CD4-positive, alpha-beta T cell treated with Interleukin-15 for 1 hour (primary cell): ENCODE measurements at regions not wholly inside any gene's neighbourhood (a gene's known extent, or its start where the extent isn't known, plus 50 kb on each side); places are given as distances from the start of the nearest gene placed in this dataset.

Experiments
- DNase-seq: peaks from one replicate; pipeline ENCODE4 v3.0.0-alpha.2; 2020

DNA sequence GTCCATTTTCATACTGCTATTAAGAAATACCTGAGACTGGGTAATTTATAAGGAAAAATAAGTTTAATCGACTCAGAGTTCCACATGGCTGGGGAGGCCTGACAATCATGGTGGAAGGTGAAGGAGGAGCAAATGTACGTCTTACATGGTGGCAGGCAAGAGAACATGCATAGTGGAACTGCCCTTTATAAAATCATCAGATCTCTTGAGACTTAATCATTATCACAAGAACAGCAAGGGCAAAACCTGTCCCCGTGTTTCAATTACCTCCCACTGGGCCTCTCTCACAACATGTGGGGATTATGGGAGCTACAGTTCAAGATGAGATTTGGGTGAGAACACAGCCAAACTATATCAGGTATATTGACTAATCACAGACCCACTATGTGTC is 370.2 kb upstream of the USP24 start:
- no peak for DNase-seq

DNA sequence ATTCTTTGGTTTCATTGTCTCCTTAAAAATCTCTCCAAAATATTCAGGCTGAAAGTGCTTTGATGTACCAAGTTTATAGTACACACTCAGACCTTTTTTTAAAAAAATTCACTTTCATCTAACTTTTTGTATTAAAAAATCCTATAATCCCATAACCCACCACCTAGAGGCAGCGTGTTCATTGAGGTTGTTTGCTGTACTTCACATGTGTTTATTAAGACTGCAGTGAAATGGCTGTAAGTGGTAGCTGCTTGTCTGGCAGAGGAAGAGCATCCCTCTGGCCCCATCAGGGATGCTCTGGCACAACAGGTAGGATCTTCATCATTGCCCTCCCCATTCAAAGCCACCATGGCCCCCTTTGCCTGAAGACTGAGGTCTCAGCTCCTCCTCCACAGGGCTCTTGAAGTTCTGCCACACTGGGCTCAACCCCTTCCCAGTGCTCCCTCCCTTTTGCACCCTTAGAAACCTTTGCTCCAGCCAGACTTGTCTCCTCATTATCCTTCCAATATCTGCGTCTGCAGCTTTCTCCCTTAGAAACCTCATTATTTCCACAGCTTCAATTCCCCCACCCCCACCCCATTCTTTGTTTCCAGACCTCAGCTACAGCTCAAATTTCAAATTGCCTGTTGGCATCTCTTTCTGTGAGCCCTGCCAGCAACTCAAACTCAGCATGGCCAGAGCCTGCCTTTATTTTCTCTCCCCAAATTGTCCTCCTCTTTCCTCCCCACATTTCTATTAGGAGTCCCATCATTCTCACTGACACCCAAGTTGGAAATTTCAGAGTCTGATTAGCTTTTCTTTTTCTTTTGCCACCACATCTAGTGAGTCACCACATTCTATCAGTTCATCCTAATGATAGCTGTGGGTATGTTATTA is 369.6 kb upstream of the USP24 start:
- DNase-seq, result no peak

DNA sequence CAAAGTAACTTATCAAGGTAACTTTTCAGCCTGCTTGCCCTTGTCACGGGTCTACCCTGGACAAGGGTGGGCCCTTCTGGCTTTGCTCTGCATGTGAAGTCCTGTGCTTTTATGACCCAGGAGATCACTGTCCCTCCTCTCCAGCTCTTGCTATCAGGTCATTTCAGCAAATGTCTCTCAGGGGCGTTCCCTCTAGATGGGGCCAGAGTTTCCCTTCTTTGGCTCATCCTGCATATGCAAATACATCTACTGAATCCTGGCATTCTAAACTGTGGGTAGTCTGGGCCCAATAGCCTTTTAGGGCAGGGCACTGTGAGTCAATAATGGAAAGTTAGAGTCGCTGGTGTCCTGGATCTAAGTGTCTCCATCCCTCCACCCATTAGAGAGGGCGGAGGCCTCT is 366.9 kb upstream of the USP24 start:
- DNase-seq, result no peak

DNA sequence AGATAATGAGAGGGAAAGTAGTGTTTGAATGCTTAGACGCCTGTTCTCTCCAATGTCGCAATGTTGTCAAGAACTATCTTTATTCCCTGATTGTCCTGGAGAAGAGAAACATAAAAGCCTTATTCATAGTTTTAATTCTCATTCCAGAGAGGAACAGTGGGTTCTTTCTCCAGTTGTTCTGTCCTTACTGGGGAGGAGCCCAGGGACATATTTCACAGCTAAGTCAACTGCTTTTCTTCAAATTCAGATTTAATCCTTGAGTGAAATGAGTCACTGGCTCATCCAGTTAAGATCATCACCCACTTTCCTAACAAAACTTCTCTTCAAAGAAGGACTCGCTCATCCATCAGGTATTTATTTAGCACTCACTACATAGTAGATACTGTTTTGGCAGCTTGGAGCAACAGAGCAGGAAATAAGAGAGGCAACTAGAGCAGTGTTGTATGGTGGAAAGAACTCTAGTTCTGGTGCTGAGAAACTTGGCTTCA is 365.7 kb upstream of the USP24 start:
- DNase-seq, result no peak

DNA sequence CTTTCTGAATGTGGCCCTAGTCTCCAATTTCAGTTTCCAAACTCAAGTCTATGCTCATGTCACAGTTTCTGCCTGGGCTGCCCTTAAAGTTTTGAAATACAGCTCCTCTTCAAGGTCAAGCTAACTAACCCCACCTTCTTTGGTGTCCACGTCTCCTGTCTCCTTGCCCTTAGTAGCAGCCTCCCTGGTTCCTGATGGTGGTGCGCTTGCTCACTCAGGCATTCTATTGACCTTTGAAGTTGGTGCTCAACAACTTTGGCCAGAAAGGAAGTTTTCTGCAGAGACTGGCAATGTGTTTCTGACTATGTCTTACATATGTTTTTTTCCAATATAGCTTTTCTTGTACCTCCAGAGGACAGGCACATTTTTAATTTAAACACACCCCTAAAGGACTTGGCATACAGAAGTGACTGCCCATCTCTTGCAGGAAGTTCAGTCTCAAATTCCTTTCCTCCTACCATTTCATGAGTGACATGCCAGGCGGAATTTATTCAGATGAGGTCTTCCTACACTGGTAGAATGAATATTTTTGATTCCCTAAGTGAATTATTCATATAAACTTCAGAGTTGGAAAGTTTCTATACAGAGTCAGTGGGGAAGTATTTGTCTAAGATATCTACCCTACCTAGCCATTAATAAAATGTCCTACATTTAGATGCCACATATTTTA is 364.3 kb upstream of the USP24 start:
- no peak for DNase-seq

DNA sequence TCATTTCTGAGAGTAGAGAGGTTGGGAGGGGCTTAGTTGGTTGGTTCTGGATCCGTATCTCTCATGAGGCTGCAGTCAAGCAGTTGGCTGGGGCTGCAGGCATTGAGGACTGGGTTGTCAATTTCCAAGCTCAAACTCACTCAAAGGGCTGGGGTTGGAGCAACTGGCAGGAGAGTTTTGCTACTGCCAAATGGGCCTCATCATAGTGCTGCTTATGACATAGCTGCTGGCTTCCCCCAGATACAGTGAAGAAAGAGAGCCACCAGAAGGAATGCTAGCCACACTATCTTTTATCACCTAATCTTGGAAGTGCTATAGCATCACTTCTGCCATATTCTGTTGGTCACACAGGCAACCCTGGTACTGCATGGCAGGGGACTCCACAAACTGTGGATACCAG is 363.5 kb upstream of the USP24 start:
- no peak for DNase-seq

DNA sequence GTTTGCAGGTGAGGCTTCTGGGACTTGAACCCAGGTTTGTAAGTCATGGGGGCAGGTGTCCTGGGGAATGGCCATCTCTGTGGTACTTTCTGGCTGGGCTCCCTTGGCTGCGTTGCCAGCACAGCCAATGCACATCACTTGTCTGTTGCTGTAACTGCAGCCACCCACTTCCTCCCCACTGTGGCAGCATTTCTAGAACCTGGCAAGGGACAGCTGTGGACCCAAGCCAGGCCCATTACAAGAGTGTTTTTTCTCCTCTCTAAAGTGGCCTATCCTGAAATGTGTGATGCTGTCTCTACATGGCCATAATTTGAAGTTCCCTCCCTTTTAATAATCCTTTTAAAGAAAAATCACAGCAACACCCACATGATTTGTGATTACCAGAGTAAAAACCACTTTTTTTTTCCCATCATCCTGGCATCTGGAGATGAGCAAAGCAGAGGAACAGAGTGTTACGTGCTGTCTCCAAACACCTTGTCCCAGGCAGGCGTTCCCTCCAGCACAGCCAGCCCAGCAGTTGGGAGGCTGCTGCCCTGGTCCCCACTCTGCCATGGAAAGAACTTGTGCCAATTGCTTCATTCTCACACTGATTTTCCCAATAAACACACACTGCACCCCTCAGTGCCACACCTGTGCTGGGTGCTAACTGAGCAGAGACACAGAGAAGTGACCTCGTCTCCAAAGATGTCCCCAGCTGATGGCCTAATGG is 360.6 kb upstream of the USP24 start:
- DNase-seq, result no peak

DNA sequence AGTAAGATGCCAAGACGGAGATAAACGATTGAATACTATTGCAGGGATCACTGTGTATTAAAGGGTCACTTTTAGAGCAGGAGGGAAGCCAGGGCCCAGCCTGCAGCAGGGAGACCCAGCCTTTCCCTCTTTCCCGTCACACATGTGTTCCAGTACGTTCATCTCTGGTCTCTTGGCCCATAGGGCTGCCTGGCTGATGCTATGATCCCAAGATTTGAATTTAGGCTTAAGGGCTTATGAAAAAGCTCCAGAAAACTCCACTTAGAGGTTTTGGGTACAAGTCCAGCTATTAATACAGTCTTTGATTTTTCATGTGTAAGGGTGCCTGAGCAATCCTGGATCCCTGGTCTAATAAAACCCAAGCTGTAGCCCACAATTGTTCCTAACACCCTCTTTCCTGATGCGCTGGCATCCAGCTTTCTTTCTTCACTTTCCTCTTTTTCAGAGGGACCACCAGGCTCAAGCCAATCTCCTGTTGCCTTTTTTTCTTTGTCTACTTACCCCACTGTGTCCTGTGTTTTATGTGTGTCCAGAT is 359.6 kb upstream of the USP24 start:
- DNase-seq, result no peak

DNA sequence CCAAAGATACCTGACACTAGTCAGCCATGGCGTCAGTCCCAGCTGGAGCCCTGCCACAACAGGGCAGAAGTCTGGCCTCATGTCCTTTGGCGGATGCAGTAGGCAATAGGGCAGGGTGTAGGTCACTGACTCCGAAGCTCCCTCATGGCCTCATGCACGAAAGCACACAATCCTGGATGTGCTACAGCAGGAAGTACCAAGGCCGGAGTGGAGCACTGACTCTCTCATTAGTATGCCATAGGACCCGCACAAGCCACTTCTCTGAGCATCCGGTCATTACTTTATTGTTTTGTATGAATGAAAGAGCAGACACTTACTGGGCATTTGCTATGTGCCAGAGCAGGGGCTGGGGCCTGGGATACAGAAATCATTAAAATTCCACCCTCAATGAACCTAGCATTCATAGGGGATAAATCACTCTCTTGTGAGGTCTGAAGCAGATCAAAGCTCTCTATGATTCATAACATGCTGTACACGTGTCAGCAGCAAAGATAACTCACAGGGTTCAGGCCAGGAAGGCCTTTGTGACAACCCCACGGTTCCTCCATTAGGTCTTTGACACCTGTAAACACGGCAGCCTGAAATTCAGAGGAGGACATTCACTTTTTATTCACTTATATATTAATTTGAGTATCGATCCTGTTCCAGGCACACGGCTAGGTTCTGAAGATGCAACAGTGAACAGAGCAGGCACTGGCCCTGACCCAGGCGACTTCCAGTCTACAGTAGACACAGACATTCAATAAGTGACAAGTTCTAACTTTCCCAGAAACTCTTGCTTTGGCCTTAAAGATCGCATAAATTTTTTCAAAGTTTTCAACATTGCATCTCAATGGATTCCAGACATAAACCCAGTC is 357.9 kb upstream of the USP24 start:
- DNase-seq, result no peak

DNA sequence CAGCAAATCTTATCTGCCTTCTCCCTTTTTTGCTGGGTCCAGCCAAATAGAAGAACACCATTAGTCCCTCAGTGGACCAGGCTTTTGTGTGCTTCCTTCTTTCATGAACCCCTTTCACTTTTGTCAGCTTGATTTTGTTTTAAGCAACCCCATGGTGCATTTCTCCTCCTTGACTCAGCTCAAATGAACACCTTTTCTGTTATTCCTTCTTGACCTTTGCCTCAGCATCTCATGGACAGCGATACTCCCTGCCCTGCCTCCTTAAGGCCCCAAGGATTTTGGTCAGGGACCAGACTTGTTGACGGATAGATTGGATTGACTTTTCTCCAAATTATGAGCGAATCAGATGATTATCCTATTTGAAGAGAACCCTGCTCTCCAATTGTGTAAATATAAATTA is 356.6 kb upstream of the USP24 start:
- DNase-seq, result no peak

DNA sequence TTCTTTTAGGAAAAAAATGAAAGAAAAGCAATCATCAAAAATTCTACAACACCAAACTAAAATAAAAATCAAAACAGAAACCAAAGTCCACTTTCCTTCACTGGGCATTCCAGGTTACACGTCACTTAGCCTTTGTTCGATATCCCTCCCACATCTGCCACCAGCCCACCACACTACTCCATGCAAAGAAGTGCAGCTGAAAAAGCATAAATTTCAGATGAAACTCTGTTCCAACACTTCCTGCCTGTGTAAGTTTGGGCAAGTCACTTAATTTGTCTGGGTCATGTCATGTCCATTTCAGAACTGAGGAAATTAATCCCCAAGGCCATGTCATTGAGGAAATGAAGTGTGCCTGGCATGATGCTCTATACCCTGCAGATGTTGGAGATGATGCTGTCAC is 354.3 kb upstream of the USP24 start:
- DNase-seq, result no peak

DNA sequence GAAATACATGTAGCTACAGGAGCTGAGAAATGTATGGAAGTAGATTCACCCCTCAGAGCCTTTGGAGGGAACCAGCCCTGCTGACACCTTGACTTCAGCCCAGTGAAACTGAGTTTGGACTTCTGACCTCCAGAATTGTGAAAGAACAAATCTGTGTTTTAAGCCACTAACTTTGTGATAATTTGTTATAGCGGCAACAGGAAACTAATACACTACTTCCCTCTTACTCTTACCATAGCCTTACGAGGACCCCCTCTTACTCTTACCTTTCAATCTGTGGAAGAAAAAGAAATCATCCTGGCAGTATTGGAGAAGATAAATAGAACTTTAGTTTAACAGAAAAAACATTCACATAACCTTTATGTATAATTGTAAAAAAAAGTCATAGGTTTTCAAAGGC is 353.6 kb upstream of the USP24 start:
- DNase-seq, result no peak

DNA sequence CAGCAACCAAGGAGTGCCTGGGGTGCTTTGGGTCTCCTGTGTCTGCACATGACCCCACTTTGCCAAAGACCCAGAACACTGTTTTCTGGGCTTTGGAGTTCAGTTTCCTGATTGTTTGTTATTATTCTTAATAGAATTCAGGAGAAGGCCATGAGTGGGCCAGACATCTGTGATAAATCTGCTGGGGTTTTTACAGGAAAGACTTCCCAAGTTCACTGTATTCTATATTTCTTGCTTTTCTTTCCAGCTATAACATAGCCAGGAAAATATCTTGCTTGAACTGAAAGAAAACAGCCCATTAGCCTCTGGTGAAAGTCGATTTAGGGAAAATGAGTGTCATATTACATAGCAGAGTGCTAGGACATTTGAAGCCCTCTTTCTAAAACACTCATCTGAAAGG is 345.1 kb upstream of the USP24 start:
- no peak for DNase-seq

DNA sequence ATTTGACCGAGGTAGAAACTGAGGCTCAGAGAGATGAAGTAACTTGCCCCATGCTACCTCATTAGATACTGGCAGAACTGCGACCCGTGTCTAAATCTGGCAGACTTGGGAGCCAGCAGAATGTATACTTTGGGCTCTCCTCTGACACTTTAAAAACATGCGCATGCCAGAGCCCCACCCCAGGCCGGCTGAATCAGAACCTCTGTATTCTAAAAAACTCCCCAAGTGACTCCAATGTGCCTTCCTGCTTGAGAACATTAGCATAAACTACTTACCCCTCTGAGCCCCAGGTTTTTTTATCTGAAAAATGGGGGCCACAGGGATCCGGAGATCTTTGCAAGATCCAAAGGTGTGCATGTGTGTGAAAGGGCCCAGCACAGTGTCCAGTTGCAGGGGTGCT is 344.7 kb upstream of the USP24 start:
- no peak for DNase-seq

DNA sequence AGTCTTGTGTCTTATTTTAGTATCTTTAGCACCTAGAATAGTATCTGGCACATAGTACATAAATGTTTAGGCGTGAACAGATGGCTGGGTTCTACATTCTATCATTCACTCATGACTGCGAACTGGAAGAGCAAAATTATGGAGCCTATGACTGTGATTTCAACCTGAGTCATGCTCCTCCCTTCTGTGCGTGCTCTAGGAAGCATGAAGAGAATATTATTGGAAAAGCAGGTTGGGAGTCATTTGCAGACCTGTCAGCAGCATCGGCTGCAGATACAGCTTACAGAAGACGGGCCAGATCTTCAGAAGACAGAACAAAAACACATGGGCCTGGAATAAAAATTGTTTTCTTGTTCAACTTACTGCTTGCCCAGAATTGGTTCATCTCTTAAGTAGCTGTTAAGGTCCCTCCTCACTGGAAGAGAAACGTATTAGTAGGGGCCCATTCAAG is 344.0 kb upstream of the USP24 start:
- DNase-seq, result no peak

DNA sequence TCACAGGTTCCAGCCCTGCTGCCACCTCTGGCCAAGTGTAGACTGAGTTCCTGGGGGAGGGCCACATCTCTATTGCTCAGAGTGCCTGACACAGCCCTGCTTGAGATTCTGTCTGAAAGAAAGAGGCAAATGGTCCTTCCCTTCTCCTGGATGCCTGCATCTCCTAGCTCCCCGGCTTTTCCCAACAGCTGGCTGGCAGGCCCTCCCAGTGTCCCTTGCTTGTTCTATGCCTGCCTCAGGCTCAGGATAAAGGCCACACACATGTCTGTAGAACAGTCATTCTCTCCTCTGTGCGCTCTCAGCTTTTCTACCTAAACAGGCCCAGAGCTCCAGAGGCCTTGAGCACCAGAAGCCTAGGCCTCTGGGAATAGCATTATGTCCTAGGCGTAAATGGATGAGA is 343.4 kb upstream of the USP24 start:
- no peak for DNase-seq

DNA sequence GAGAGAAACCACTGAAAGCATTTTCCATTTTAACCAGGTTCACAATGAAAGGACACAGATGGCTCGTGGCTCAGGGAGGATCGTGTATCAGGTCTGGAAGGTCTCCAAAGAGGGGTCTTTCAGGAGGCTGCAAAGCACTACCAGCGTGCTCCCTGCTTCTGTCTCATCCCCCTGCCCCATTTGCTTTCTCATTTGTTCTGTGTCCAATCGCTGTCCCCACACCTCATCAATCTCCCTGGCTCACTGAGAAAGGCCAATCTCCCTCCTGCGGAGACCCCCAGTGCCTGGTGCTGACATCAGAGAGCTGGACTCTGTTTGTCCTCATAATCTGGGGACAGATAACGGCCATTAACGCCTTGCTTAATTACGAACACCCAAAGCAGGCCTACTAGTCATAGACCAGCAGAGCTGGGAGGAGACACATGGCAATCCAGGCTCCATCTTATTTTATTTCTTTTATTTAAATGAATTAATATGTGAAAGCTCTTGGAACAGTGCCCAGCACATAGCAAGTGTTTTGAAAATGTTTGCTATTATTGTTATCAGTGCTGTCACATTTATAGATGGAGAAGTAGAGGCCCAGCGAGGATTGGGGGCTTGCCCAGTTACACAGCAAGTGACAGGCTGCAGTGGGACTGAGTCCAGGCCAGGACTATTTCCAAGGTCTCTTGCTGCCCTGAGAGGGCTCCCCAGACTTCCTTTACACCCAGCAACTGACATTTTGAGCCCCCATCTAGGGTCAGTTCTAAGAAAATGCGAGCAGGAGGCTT is 341.0 kb upstream of the USP24 start:
- DNase-seq, result no peak

DNA sequence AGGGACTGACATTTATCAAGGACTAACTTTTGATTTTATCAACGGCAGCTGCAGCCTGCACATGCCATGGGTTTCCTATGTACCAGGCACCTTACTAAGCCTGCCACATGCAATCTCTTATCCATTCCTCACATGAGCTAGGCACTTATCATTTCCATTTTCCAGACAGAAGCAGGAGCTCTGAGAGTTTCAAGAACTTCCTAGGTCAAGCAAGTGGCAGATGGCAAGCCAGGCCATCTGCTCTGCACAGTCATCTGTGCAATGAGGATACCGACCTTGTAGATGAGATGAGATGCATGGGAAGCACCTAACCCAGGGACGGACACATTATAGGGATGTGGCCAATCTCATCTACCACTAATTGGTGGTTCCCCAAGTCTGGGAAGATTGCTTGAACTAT is 339.4 kb upstream of the USP24 start:
- no peak for DNase-seq

DNA sequence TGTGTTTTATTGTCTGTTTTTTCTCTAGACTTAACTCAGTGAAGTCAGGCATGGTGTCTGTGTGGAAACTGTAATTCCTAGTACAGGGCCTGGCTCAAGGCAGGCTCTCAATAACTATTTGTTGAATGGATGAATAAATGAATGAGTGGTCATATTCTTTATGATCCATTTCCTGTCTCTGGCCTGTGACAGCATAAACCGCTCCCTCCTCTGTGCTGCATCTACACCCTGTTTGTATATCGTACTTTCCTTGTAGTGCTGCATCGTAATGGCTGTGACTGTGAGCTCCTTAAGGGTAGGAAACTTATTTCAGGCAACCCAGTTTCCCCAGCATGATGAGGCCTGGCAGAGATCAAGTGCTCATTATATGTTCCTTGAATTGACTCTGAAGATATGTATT is 337.5 kb upstream of the USP24 start:
- no peak for DNase-seq

DNA sequence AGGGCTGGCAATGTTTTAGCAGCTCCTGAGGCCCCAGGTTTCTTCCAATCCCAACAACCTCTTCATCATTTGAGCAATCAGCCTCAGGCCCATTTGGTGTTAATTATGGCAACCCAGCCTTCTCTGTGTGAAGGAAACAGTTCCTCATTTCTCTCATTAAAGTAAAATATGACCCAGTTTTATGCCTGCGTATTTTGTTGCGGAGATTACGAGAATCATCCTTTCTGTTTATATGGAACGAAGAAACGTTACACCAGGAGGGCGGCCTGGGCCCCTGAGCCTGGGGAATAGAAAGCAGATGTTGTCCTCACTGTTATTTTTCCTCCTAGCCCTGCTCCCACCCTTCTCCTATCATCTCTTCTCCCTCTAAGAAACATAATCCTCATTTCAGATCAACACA is 332.2 kb upstream of the USP24 start:
- DNase-seq, result no peak

DNA sequence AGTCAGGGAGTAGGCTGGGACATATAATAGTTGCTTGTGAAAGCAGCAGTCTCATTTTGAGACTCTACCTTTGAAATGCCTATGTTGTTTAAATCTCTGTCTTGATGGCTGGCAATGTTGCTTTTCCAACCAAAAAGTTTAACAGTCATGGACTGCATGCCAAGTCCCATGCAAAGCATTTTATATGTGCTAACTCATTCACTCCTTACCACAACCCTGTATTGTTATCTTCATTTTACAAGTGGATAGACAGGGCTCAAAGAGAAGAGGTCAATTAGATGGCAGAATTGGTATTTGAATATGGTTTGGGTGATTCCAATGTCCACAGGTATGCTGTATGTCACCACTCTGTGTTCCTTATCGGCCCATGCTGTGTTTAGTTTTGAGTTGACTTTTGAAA is 331.4 kb upstream of the USP24 start:
- no peak for DNase-seq

DNA sequence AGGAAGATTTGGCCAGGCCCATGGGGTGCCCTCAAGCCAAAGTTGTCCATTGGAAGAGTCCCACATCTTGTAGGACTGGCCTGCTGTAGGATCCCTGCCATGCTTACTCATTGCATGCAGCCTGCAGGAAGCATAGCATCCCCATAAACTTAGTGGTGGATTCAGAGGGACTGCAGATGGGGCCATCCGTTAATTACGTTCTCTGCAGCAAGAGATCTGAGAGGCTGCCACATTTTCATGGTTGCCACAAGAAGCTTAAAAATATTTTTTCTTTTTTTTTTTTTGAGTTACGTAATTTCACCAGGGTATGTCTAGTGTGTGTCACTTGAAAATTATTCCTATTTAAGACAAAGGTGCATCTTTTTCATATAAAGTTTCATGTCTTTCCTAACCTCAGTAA is 329.7 kb upstream of the USP24 start:
- no peak for DNase-seq
